Colonic mucosa (tissue), 4 donors: ENCODE measurements at regions not wholly inside any gene's neighbourhood (a gene's known extent, or its start where the extent isn't known, plus 50 kb on each side); places are given as distances from the start of the nearest gene placed in this dataset.

ENCODE experiments used
- DNase-seq: peaks from one replicate; pipeline ENCODE4 v3.0.0-alpha.2; 2020
- H3K27ac ChIP-seq: fragments of 200-600 bp; one replicate; pipeline ENCODE4 v1.8.0; 2021
- H3K27me3 ChIP-seq: fragments of 200-600 bp; one replicate; pipeline ENCODE4 v1.8.0; 2021
- H3K36me3 ChIP-seq: fragments of 200-600 bp; one replicate; pipeline ENCODE4 v1.8.0; 2021
- H3K4me1 ChIP-seq: fragments of 200-600 bp; one replicate; pipeline ENCODE4 v1.8.0; 2021; ENCODE audit warnings: mild to moderate bottlenecking
- H3K4me3 ChIP-seq: fragments of 200-600 bp; one replicate; pipeline ENCODE4 v1.8.0; 2021
- H3K9ac ChIP-seq, 2 donors: one replicate each; pipeline ENCODE4 v1.7.0; 2013; ENCODE audit warnings: control low read depth in 2 of 2, low read depth in 2 of 2, low read length in 2 of 2
- H3K9me3 ChIP-seq: fragments of 200-600 bp; one replicate; pipeline ENCODE4 v1.8.0; 2021
- intact Hi-C: fragments of 100-400 bp; cut with DNase I; formaldehyde crosslinking; loops from one replicate; pipeline ENCODE4 v1.14.1; 2022
- TF ChIP-seq, protein P1 (sequence below): fragments of 200-600 bp; IDR thresholded peaks from one replicate; pipeline ENCODE4 v1.8.0; 2022; ENCODE audit warnings: antibody characterized with exemption, mild to moderate bottlenecking
- donor health status: healthy.
- donor health status: DM: no; HTN: no; CAD: no.
- donor health status: DM: no; HTN: no; CAD: no.

DNA sequence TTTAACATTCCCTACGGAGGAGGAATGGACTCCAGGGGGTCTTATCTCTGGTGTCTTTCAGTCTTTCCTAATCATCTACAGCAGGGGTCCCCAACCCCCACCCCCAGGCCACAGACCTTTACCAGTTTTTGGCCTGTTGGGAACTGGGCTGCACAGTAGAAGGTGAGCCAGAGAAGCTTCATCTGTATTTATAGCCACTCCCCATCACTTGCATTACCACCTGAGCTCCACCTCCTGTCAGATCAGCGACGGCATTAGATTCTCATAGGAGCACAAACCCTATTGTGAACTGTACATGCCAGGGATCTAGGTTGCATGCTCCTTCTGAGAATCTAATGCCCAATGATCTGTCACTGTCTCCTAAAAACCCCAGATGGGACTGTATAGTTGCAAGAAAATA, 120.0 kb upstream of the TMTC4 start:
- no peaks in the 10 kb centered on the region for H3K9me3 ChIP-seq
- TF ChIP-seq, protein P1, sequence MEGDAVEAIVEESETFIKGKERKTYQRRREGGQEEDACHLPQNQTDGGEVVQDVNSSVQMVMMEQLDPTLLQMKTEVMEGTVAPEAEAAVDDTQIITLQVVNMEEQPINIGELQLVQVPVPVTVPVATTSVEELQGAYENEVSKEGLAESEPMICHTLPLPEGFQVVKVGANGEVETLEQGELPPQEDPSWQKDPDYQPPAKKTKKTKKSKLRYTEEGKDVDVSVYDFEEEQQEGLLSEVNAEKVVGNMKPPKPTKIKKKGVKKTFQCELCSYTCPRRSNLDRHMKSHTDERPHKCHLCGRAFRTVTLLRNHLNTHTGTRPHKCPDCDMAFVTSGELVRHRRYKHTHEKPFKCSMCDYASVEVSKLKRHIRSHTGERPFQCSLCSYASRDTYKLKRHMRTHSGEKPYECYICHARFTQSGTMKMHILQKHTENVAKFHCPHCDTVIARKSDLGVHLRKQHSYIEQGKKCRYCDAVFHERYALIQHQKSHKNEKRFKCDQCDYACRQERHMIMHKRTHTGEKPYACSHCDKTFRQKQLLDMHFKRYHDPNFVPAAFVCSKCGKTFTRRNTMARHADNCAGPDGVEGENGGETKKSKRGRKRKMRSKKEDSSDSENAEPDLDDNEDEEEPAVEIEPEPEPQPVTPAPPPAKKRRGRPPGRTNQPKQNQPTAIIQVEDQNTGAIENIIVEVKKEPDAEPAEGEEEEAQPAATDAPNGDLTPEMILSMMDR, result no peak
- no peak overlapping the region for H3K9ac ChIP-seq
- intact Hi-C loops, result no loop called here
- H3K36me3 ChIP-seq, result no peaks in the 10 kb centered on the region
- DNase-seq, result no peak
- H3K4me1 ChIP-seq, result no peaks in the 10 kb centered on the region
- H3K27me3 ChIP-seq, result no peaks in the 10 kb centered on the region
- no peak overlapping the region for H3K4me3 ChIP-seq
- H3K27ac ChIP-seq, result no peak overlapping the region

DNA sequence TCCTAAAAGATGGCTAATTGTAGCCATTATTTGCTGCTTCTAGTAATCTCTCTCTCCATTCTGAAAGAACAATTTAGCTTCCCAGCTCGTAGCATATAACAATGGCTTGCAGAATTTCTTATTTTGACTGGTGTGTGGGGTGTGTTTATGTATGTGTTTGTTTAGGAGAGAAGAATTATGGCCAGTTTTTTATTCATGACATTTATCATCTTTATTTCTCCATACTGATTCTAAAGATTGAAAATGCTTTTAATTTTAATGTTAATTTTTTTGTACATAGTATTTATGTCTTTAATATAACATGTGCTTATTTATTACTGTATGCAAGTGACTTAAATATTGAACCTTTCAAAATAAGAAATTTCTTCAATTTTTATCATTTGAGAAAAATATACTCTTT, 115.8 kb upstream of the TMTC4 start:
- H3K27me3 ChIP-seq, result no peaks in the 10 kb centered on the region
- no peak overlapping the region for H3K9ac ChIP-seq
- DNase-seq, result no peak
- H3K4me1 ChIP-seq, result no peaks in the 10 kb centered on the region
- intact Hi-C loops, result no loop called here
- no peak overlapping the region for H3K27ac ChIP-seq
- TF ChIP-seq, protein P1, result no peak
- no peak overlapping the region for H3K4me3 ChIP-seq
- H3K9me3 ChIP-seq, result no peaks in the 10 kb centered on the region
- no peaks in the 10 kb centered on the region for H3K36me3 ChIP-seq

DNA sequence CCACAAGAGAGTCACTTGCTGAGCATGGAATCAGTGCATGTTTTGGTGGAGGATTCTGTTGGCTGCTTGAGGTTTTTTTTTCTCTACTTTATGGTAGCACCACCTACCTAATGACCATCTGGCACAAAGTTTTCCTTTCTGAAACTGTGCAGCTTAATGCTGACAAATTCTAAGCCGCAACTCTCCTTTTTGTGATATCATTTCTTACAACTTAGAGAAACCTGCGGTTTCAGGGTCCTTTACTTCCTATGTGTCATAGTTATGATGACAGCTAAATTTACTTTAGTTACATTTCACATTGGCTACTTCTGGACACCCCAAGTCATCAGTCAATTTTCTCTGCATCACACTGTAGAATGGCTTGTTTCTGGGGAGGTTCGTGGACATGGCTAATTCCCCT, 115.4 kb upstream of the TMTC4 start:
- H3K9me3 ChIP-seq, result no peaks in the 10 kb centered on the region
- TF ChIP-seq, protein P1, result no peak
- H3K27ac ChIP-seq, result no peak overlapping the region

DNA sequence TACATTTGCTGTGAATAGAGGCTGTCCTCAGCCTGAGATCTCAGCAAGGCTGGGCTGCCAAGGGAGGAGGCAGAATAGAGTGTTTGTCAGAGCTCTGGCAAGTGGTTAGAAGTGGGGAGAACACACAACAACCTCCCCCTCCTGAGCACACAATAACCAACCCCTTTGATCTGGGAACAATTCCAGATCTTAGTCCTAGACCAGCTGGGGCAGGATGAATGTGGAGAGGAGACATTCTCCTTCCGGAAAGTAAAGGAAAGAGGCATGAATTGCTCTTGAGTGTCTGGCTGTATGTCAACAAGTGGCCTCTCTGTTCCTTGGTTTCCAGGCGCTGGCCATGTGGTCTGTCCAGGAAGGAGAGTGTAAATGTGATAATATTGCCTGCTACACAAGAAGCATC, 114.9 kb upstream of the TMTC4 start:
- no peaks in the 10 kb centered on the region for H3K27me3 ChIP-seq
- H3K36me3 ChIP-seq, result no peaks in the 10 kb centered on the region
- DNase-seq, result no peak
- TF ChIP-seq, protein P1, result no peak
- no peak overlapping the region for H3K4me3 ChIP-seq
- no peak overlapping the region for H3K9ac ChIP-seq
- H3K4me1 ChIP-seq, result no peaks in the 10 kb centered on the region
- no peak overlapping the region for H3K27ac ChIP-seq
- intact Hi-C loops, result no loop called here
- no peaks in the 10 kb centered on the region for H3K9me3 ChIP-seq

More for the DNA sequence above, 115.4 kb upstream of the TMTC4 start:
- no peaks in the 10 kb centered on the region for H3K4me1 ChIP-seq
- H3K9ac ChIP-seq, result no peak overlapping the region
- intact Hi-C loops, result no loop called here
- DNase-seq, result no peak
- no peaks in the 10 kb centered on the region for H3K36me3 ChIP-seq
- H3K4me3 ChIP-seq, result no peak overlapping the region
- no peaks in the 10 kb centered on the region for H3K27me3 ChIP-seq

DNA sequence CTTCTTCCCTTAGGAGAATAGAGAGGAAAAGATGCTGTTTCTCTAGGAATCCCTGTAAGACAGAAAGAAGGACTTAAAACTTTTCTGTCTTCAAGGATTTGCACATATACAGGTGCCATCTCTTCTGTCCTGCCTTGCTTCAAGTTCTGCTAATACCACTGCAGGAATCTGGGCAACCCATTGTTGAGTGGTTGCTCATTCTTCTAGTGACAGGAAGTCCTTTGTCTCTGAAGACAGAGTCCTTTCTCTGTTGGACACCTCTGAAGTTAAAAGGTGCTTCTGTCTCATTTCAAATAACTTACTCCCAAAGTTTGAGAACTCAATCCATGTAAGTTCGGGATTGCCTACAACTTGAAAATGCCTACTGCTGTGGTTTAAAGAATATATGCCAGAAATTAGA, 114.4 kb upstream of the TMTC4 start:
- Histone ChIP-seq H3K9ac (no peak overlapping the region), H3K4me1 (no peaks in the 10 kb centered on the region), H3K4me3 (no peak overlapping the region), H3K27ac (no peak overlapping the region), H3K9me3 (no peaks in the 10 kb centered on the region), H3K36me3 (no peaks in the 10 kb centered on the region), H3K27me3 (no peaks in the 10 kb centered on the region)
- TF ChIP-seq, protein P1, result no peak
- intact Hi-C loops, result no loop called here
- no peak for DNase-seq

DNA sequence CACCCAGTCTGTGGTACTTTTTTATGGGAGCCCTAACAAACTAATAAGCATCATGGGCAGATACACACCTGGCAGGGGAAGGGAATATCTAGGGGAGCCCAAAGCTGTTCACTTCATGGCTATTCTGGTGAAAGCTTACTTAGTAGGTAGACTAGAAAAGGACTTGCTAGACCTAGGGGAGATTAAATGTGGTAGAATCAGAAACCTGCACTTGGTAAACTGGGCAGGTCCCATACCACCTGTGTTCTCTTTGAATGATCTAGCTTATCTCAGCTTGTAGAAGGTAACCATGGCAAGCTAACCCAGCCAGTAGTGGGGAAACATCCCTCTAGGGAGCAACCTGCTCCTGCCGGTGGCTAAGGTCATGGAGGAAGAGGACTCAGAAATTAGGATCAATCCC, 113.9 kb upstream of the TMTC4 start:
- intact Hi-C loops, result no loop called here
- Histone ChIP-seq H3K27me3 (no peaks in the 10 kb centered on the region), H3K9me3 (no peaks in the 10 kb centered on the region), H3K27ac (no peak overlapping the region), H3K9ac (no peak overlapping the region), H3K4me3 (no peak overlapping the region), H3K4me1 (no peaks in the 10 kb centered on the region), H3K36me3 (no peaks in the 10 kb centered on the region)
- TF ChIP-seq, protein P1, result no peak
- no peak for DNase-seq
